Activated T-helper 2 cell treated with anti-CD3 and anti-CD28 coated beads, Interferon-gamma antibody, Interleukin-2, Interleukin-4, amounts not matched to agents 10 μg/mL and 5 μg/mL and 100 μg/mL, durations not matched to agents 14 hours and 24 hours and 36 hours (primary cell): ENCODE measurements at regions not wholly inside any gene's neighbourhood (a gene's known extent, or its start where the extent isn't known, plus 50 kb on each side); places are given as distances from the start of the nearest gene placed in this dataset.
"Not testable (repeated sequence)": the region's sequence is repeated elsewhere in the genome, so short reads cannot be mapped to it uniquely, and the experiment has no call there.

Source experiments
- DNase-seq: peaks from one replicate; pipeline ENCODE4 v3.0.0; 2021; ENCODE audit warnings: low spot score
- H3K27ac Mint-ChIP-seq: one replicate; pipeline ENCODE4 v1.8.0; 2021; ENCODE audit warnings: mixed read lengths
- H3K27me3 Mint-ChIP-seq: one replicate; pipeline ENCODE4 v1.8.0; 2021; ENCODE audit warnings: low read depth, mixed read lengths
- H3K36me3 Mint-ChIP-seq: one replicate; pipeline ENCODE4 v1.8.0; 2021; ENCODE audit warnings: low read depth, mixed read lengths
- H3K4me1 Mint-ChIP-seq: one replicate; pipeline ENCODE4 v1.8.0; 2021; ENCODE audit warnings: low read depth, mixed read lengths
- H3K4me3 Mint-ChIP-seq: one replicate; pipeline ENCODE4 v1.8.0; 2021; ENCODE audit warnings: low read depth, mild to moderate bottlenecking, moderate library complexity, mixed read lengths
- H3K9me3 Mint-ChIP-seq: one replicate; pipeline ENCODE4 v1.8.0; 2021; ENCODE audit warnings: mixed read lengths
- intact Hi-C: fragments of 100-400 bp; cut with micrococcal nuclease; formaldehyde crosslinking; loops from one replicate; pipeline ENCODE4 v1.15.1; 2023

GRCh38 chr6:13874191-13874549 is 50.6 kb upstream of the RNF182 start:
- intact Hi-C loops, result loop anchor here (5.0 kb wide), 1 partner anchor 77 kb away; no protein-coding TSS in a partner anchor
- Mint-ChIP-seq H3K4me3 (peak overlapping the region; percentile 78), H3K27ac (no peak overlapping the region), H3K27me3 (peaks cover 18% of the 10 kb centered on the region), H3K9me3 (no peaks in the 10 kb centered on the region), H3K4me1 (peaks cover 15% of the 10 kb centered on the region), H3K36me3 (no peaks in the 10 kb centered on the region)
- no peak for DNase-seq

DNA sequence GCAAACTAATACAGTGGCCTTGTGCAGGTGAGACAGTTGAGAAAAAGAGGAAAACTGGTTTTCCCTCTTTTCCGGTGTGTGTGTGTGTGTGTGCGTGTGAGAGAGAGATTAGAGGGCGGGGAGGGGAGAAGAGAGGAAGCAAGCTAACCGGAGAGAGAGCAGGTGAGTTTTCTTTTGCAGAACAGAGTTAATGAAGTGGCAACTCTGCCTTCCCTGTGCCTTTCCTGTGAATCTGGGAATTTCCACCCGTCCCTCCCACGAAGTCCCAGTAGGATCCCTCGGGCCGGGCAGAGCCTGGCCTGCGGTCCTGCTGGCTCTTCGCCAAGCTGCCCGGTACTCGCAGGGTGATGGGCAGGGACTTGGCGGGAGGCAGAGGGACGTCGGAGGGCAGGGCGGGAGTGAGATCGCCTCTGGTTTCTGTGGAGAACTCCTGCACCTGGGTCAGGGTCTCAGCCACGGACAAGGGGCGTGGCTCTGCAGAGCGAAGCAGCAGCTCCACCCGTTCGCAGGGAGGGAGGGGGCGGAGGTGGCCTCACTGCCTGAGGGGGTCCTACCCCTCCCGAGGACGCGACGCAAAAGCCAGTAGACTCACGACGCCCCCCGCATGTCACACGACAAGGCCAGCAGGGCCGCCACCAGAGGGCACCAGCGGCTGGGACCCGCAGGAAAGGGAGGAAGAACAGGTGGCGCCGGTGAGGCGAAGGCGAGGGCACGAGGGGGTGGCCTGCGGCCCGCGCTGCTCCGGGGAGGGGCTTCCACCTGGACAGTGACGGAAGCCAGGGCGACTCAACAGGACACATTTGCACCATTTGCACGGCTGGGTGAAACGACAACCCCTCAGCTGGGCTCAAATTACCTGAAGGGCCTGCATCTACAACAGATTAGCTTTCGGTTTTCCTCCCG is 51.2 kb upstream of the RNF182 start:
- peaks cover 15% of the 10 kb centered on the region for H3K4me1 Mint-ChIP-seq
- H3K27ac Mint-ChIP-seq, result no peak overlapping the region
- peak; percentile 51 for DNase-seq
- H3K36me3 Mint-ChIP-seq, result no peaks in the 10 kb centered on the region
- H3K9me3 Mint-ChIP-seq, result no peaks in the 10 kb centered on the region
- H3K27me3 Mint-ChIP-seq, result peaks cover 17% of the 10 kb centered on the region
- intact Hi-C loops, result loop anchor here (5.0 kb wide), 1 partner anchor 76 kb away; no protein-coding TSS in a partner anchor
- H3K4me3 Mint-ChIP-seq, result peak overlapping the region; percentile 78

- Mint-ChIP-seq H3K27ac (no peak overlapping the region), H3K36me3 (no peaks in the 10 kb centered on the region), H3K4me3 (peak overlapping the region; percentile 78), H3K4me1 (peaks cover 15% of the 10 kb centered on the region), H3K9me3 (no peaks in the 10 kb centered on the region), H3K27me3 (peaks cover 20% of the 10 kb centered on the region)
- no peak for DNase-seq
- intact Hi-C loops, result loop anchor here (5.0 kb wide), 1 partner anchor 75 kb away; no protein-coding TSS in a partner anchor
These were observed 52.1 kb upstream of the RNF182 start for GRCh38 chr6:13872681-13873080.

DNA sequence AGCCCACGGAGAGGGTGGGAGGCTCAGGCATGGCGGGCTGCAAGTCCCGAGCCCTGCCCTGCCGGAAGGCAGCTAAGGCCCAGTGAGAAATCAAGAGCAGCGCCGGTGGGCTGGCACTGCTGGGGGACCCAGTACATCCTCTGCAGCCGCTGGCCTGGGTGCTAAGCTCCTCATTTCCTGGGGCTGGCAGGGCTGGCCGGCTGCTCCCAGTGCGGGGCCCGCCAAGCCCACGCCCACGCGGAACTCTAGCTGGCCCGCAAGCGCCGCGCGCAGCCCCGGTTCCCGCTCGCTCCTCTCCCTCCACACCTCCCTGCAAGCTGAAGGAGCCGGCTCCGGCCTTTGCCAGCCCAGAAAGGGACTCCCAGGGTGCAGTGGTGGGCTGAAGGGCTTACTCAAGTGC is 52.7 kb upstream of the RNF182 start:
- not testable (repeated sequence) for H3K9me3 Mint-ChIP-seq, H3K36me3 Mint-ChIP-seq, H3K4me3 Mint-ChIP-seq, DNase-seq, H3K27ac Mint-ChIP-seq
- Mint-ChIP-seq H3K27me3 (peaks cover 23% of the 10 kb centered on the region), H3K4me1 (peaks cover 14% of the 10 kb centered on the region)
- intact Hi-C loops, result loop anchor here (5.0 kb wide), 1 partner anchor 75 kb away; no protein-coding TSS in a partner anchor

DNA sequence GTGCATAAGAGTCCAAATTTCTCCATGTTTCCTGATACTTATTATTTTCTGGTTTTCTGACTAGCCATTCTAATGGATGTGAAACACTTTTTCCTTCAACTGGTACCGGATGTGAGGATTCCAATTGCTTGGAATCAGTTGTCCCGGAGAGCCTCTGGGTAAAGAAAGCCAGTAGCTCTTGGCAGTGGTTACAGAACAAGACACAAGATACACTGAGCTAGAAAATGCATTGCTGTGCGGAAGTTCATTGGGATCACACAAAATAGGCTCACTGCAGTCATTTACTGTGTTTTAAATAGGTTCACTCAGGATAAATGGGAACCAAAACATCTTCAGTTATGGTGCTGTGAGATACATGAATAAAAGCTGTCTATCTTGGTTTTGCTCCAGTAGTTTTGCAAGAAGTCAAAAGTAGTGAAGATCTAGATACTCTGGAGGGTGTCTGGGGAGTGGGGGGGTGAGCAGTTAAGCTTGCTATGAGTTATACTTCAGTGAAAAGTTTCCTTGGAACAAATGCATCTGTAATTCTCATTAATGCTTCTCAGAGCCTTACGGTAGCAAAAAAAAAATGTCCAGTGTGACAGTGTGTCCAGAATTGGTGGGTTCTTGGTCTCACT is 54.4 kb upstream of the RNF182 start:
- Mint-ChIP-seq H3K9me3 (no peaks in the 10 kb centered on the region), H3K27ac (no peak overlapping the region), H3K4me3 (no peak overlapping the region), H3K4me1 (peaks cover 11% of the 10 kb centered on the region), H3K27me3 (peaks cover 27% of the 10 kb centered on the region), H3K36me3 (no peaks in the 10 kb centered on the region)
- intact Hi-C loops, result loop anchor here (5.0 kb wide), 1 partner anchor 73 kb away; no protein-coding TSS in a partner anchor
- DNase-seq, result no peak

- Mint-ChIP-seq H3K27me3 (peaks cover 37% of the 10 kb centered on the region), H3K9me3 (no peaks in the 10 kb centered on the region), H3K36me3 (no peaks in the 10 kb centered on the region)
These were observed 53.9 kb upstream of the MCUR1 start for GRCh38 chr6:13868236-13868635.

DNA sequence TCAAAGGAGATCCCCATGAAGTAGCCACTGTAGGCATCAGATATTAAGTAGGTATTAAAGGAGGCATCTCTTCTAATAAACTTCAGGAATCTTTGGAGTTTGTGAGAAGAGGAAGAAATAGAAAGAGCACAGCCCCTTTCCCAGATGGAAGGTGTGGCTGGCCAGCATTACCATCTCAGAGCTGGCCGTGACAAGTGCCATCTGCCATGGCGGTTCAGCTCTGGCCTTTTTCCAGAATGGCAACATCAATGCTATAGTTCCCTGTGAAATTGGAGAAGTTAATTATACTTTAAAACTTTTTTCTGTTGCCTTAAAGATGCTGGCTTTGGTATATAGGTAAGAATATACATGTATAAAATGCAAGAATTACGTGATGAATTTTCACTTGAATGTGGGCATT is 51.9 kb upstream of the MCUR1 start:
- H3K4me1 Mint-ChIP-seq, result no peaks in the 10 kb centered on the region
- no peak overlapping the region for H3K27ac Mint-ChIP-seq
- no peaks in the 10 kb centered on the region for H3K36me3 Mint-ChIP-seq
- H3K27me3 Mint-ChIP-seq, result peaks cover 37% of the 10 kb centered on the region
- intact Hi-C loops, result no loop called here
- no peaks in the 10 kb centered on the region for H3K9me3 Mint-ChIP-seq
- H3K4me3 Mint-ChIP-seq, result no peak overlapping the region
- no peak for DNase-seq

More at GRCh38 chr6:13868236-13868635, 53.9 kb upstream of the MCUR1 start:
- Mint-ChIP-seq H3K4me3 (no peak overlapping the region), H3K27ac (no peak overlapping the region), H3K4me1 (peaks cover 4% of the 10 kb centered on the region)
- DNase-seq, result no peak
- intact Hi-C loops, result no loop called here

GRCh38 chr6:13865141-13865540 is 50.8 kb upstream of the MCUR1 start:
- Mint-ChIP-seq H3K4me1 (peaks cover 1% of the 10 kb centered on the region), H3K27ac (no peak overlapping the region), H3K36me3 (peaks cover 2% of the 10 kb centered on the region), H3K9me3 (no peaks in the 10 kb centered on the region), H3K4me3 (no peak overlapping the region), H3K27me3 (peaks cover 40% of the 10 kb centered on the region)
- no peak for DNase-seq
- intact Hi-C loops, result no loop called here

- H3K36me3 Mint-ChIP-seq, H3K27ac Mint-ChIP-seq, H3K9me3 Mint-ChIP-seq, DNase-seq, intact Hi-C loops, H3K4me1 Mint-ChIP-seq, H3K4me3 Mint-ChIP-seq: not testable (repeated sequence)
- H3K27me3 Mint-ChIP-seq, result peaks cover 38% of the 10 kb centered on the region
These were observed 50.3 kb upstream of the MCUR1 start for GRCh38 chr6:13864669-13865068.
